Glutamatergic neuron (in vitro differentiated cells): ENCODE measurements at regions not wholly inside any gene's neighbourhood (a gene's known extent, or its start where the extent isn't known, plus 50 kb on each side); places are given as distances from the start of the nearest gene placed in this dataset.

Experiments
- DNase-seq: peaks from one replicate; pipeline ENCODE4 v3.0.0; 2022
- H3K27ac Mint-ChIP-seq: one replicate; pipeline ENCODE4 v1.8.0; 2020; ENCODE audit warnings: mild to moderate bottlenecking, mixed read lengths, inconsistent platforms; ENCODE audit not compliant: unreplicated experiment
- H3K27me3 Mint-ChIP-seq: one replicate; pipeline ENCODE4 v1.8.0; 2020; ENCODE audit warnings: mild to moderate bottlenecking, moderate library complexity, mixed read lengths, inconsistent platforms; ENCODE audit not compliant: unreplicated experiment
- H3K36me3 Mint-ChIP-seq: one replicate; pipeline ENCODE4 v1.8.0; 2020; ENCODE audit warnings: mild to moderate bottlenecking, mixed read lengths, inconsistent platforms; ENCODE audit not compliant: unreplicated experiment
- H3K4me1 Mint-ChIP-seq: one replicate; pipeline ENCODE4 v1.8.0; 2020; ENCODE audit warnings: mild to moderate bottlenecking, low read depth, mixed read lengths, inconsistent platforms; ENCODE audit not compliant: unreplicated experiment
- H3K4me3 Mint-ChIP-seq: one replicate; pipeline ENCODE4 v1.8.0; 2020; ENCODE audit warnings: mild to moderate bottlenecking, mixed read lengths, inconsistent platforms; ENCODE audit not compliant: unreplicated experiment
- H3K9me3 Mint-ChIP-seq: one replicate; pipeline ENCODE4 v1.8.0; 2020; ENCODE audit warnings: mild to moderate bottlenecking, moderate library complexity, mixed read lengths, inconsistent platforms; ENCODE audit not compliant: unreplicated experiment
- TF ChIP-seq, protein P1 (sequence below): fragments of 200-600 bp; sonication (generic); IDR thresholded peaks from one replicate; pipeline ENCODE4 v1.5.0; 2021; ENCODE audit not compliant: partially characterized antibody, unreplicated experiment

DNA sequence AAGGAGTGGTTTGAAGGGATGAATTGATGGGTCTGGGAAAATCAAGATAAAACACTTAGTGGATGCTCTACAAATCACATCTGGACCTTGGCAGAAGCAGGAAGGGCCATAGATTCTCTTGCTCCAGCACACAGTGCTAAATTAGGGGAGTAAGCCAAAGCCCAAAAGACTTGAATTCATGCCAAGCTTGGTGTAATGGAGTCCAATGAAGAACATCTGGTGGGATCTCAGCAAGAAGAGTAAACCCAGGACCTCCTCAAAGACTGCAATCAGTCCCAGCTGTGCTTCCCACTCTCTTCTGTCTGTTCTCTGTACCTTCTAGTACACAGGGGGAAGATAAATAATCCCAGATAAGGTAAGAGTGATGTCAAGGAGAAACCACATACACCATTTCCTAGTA lies 683.4 kb downstream of the RNF144B start:
- Mint-ChIP-seq H3K36me3 (no peaks in the 10 kb centered on the region), H3K4me3 (no peak overlapping the region), H3K9me3 (no peaks in the 10 kb centered on the region), H3K4me1 (no peaks in the 10 kb centered on the region), H3K27me3 (no peaks in the 10 kb centered on the region), H3K27ac (no peak overlapping the region)
- TF ChIP-seq, protein P1, sequence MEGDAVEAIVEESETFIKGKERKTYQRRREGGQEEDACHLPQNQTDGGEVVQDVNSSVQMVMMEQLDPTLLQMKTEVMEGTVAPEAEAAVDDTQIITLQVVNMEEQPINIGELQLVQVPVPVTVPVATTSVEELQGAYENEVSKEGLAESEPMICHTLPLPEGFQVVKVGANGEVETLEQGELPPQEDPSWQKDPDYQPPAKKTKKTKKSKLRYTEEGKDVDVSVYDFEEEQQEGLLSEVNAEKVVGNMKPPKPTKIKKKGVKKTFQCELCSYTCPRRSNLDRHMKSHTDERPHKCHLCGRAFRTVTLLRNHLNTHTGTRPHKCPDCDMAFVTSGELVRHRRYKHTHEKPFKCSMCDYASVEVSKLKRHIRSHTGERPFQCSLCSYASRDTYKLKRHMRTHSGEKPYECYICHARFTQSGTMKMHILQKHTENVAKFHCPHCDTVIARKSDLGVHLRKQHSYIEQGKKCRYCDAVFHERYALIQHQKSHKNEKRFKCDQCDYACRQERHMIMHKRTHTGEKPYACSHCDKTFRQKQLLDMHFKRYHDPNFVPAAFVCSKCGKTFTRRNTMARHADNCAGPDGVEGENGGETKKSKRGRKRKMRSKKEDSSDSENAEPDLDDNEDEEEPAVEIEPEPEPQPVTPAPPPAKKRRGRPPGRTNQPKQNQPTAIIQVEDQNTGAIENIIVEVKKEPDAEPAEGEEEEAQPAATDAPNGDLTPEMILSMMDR, result no peak
- no peak for DNase-seq

DNA sequence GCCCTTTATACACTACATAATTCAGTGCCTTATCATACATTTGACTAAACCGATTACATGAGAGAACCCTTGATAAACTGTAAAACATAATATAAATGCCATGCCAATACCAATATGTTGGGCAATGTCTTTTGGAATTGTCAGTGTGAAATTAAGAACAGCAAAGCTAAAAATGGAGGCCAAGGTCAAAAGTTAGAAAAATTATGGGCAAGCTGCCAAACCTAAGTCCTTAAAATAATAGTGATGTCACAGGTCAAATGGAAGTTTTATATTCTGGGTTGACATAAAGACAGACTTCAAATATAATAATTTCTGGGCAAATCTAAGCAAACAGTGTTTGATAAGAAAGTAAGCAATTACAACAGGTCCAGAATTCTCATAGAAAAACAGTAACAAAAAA lies 696.7 kb downstream of the RNF144B start:
- Mint-ChIP-seq H3K36me3 (no peaks in the 10 kb centered on the region), H3K27me3 (no peaks in the 10 kb centered on the region), H3K27ac (no peak overlapping the region), H3K4me3 (no peak overlapping the region), H3K9me3 (no peaks in the 10 kb centered on the region), H3K4me1 (no peaks in the 10 kb centered on the region)
- TF ChIP-seq, protein P1, result no peak
- DNase-seq, result no peak

DNA sequence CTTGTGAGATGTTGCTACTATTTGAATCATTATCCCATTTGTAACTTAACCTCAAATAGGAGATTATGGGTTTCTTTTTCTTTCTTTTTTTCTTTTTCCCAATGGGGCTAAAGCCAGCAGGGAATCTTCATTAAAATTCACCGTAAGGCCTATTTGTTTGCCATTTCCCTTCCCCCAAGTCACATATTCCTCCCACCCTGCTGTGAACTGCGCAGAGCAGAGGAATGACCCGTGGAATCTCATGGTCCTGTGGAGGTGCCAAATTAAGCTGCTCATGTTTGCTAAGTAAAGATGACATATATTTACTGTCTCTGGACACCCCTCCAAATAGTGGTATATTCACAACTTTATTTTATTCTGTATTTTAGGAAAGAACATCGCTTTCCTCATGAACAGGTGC lies 699.3 kb downstream of the RNF144B start:
- H3K4me1 Mint-ChIP-seq, result no peaks in the 10 kb centered on the region
- no peaks in the 10 kb centered on the region for H3K36me3 Mint-ChIP-seq
- H3K27me3 Mint-ChIP-seq, result no peaks in the 10 kb centered on the region
- TF ChIP-seq, protein P1, result no peak
- H3K27ac Mint-ChIP-seq, result no peak overlapping the region
- no peak overlapping the region for H3K4me3 Mint-ChIP-seq
- no peaks in the 10 kb centered on the region for H3K9me3 Mint-ChIP-seq
- DNase-seq, result no peak

DNA sequence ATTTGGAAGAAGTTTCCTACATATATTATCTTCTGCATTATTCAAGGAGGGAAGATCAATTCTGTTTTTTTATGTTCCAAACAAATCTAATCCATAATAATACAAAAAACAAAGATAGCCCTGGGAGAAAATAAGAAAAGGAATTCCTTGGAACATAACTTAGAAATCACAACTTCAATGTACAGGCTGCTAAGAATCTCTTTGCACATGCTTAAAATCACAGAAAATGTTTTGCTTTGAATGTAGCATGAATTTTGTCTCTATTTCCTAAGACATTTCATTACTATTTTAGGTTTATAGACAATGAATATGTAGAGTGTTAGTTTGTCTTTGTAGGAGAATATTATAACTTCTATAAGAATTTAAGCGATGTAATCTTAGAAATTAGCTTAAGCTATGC lies 700.1 kb downstream of the RNF144B start:
- H3K27ac Mint-ChIP-seq, result no peak overlapping the region
- no peaks in the 10 kb centered on the region for H3K36me3 Mint-ChIP-seq
- no peaks in the 10 kb centered on the region for H3K27me3 Mint-ChIP-seq
- H3K9me3 Mint-ChIP-seq, result no peaks in the 10 kb centered on the region
- H3K4me1 Mint-ChIP-seq, result no peaks in the 10 kb centered on the region
- no peak overlapping the region for H3K4me3 Mint-ChIP-seq
- no peak for DNase-seq
- TF ChIP-seq, protein P1, result no peak

DNA sequence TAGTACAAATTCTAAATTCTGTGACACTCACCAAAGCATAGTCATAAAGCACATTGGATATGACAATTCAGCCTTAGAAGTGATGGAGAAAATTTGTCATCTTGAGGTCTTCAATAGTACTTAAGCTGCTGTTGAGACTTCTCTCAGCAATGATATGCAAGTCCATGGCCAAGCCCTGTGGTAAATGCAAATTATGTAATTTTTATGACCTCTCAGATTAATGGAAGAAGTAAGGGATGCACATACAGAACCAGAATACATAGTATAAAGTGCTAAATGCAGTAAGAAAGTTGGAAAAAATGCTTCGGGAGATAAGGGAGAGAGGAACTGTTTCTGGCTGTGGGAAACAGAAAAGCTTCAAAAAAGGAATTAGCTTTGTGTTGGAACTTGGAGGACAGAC lies 700.7 kb downstream of the RNF144B start:
- no peaks in the 10 kb centered on the region for H3K4me1 Mint-ChIP-seq
- H3K9me3 Mint-ChIP-seq, result no peaks in the 10 kb centered on the region
- H3K27ac Mint-ChIP-seq, result no peak overlapping the region
- H3K36me3 Mint-ChIP-seq, result no peaks in the 10 kb centered on the region
- no peaks in the 10 kb centered on the region for H3K27me3 Mint-ChIP-seq
- no peak overlapping the region for H3K4me3 Mint-ChIP-seq
- TF ChIP-seq, protein P1, result no peak
- DNase-seq, result no peak
